ENCODE measurements at regions not wholly inside any gene's neighbourhood (a gene's known extent, or its start where the extent isn't known, plus 50 kb on each side); places are given as distances from the start of the nearest gene placed in this dataset.

DNA sequence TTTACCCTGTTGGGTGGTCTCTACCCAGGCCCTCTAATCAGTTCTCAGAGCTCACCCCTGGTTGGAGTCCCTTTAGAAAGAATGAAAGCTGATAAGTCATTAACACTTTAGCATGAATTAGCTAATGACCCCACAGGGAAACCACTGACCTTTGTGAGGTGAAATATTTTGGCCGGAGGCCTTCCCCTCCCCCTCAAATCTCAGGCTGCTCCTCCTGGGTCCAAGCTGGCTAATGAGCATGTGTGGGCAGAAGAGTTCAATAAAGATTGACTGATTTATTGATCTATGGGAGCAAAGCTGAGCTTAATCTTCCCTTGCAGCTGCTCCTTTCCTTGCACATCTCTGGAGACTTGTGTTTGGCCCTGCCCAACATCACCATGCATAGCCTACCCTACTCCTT lies 78.8 kb upstream of the CCDC85A start:
- TF ChIP-seq, protein P1, sequence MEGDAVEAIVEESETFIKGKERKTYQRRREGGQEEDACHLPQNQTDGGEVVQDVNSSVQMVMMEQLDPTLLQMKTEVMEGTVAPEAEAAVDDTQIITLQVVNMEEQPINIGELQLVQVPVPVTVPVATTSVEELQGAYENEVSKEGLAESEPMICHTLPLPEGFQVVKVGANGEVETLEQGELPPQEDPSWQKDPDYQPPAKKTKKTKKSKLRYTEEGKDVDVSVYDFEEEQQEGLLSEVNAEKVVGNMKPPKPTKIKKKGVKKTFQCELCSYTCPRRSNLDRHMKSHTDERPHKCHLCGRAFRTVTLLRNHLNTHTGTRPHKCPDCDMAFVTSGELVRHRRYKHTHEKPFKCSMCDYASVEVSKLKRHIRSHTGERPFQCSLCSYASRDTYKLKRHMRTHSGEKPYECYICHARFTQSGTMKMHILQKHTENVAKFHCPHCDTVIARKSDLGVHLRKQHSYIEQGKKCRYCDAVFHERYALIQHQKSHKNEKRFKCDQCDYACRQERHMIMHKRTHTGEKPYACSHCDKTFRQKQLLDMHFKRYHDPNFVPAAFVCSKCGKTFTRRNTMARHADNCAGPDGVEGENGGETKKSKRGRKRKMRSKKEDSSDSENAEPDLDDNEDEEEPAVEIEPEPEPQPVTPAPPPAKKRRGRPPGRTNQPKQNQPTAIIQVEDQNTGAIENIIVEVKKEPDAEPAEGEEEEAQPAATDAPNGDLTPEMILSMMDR (IDR thresholded peaks at IDR 0.05; ENCODE audit: insufficient read depth, low read length, poor library complexity, severe bottlenecking): no peak
- no peak for TF ChIP-seq EZH2phosphoT487 (conservative IDR thresholded peaks at IDR 0.05; ENCODE audit: low read length)
- no peak overlapping the region for H3K27ac ChIP-seq (ENCODE audit: low read depth, low read length)

DNA sequence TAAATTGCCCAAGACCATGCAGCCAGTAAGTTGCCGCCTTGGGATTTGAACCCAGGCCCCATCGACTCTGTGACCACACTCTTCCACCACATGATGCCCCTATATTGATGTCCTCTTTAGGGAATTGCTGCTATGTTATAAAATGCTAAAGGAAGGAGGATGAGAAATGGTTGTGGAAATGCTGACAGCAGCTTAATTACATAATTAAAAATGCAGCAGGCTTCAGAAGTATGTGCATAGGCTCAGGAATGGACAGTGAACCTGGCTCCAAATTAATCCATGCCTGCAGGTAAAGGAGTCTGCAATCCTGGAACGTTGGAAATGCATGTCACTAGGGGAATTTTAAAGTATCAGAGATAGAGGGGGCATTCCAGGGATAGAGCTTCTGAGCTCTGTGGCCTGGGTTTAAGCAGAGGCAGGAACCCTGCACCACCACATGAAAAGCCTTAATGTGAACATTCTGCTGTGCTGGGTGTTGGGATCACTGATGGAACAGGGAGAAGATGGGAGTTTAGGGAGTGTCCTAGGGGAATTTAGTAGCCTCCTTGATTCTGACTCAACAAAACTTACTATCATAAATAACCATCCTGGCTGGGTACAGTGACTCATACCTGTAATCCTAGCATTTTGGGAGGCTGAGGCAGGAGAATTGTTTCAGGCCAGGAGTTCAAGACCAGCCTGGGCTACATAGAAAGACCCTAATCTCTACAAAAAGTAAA lies 76.1 kb upstream of the CCDC85A start:
- no peak for TF ChIP-seq EZH2phosphoT487 (conservative IDR thresholded peaks at IDR 0.05; ENCODE audit: low read length)
- TF ChIP-seq, protein P1 (IDR thresholded peaks at IDR 0.05; ENCODE audit: insufficient read depth, low read length, poor library complexity, severe bottlenecking): no peak
- H3K36me3 ChIP-seq (ENCODE audit: low read length): no peaks in the 10 kb centered on the region
- H3K27me3 ChIP-seq (ENCODE audit: low read length): no peaks in the 10 kb centered on the region
- H3K9ac ChIP-seq (ENCODE audit: low read length): no peak overlapping the region
- no peak overlapping the region for H3K27ac ChIP-seq (ENCODE audit: low read depth, low read length)
- no peaks in the 10 kb centered on the region for H3K79me2 ChIP-seq (ENCODE audit: insufficient read depth, low read length)
- no peaks in the 10 kb centered on the region for H3F3A ChIP-seq (ENCODE audit: insufficient read depth)
- no peaks in the 10 kb centered on the region for H3K9me2 ChIP-seq (replicated peaks; ENCODE audit: insufficient read depth, low read length)
- no peak overlapping the region for H2AFZ ChIP-seq (ENCODE audit: low read depth, low read length, severe bottlenecking)
- H3K9me3 ChIP-seq (ENCODE audit: insufficient read depth, low read length): no peaks in the 10 kb centered on the region
- no peak overlapping the region for H3K4me2 ChIP-seq (ENCODE audit: low read depth, low read length, poor library complexity, severe bottlenecking)
- H4K20me1 ChIP-seq (ENCODE audit: low read depth, low read length): no peaks in the 10 kb centered on the region
- H3K4me3 ChIP-seq (ENCODE audit: insufficient read depth, low read length, poor library complexity, severe bottlenecking): no peak overlapping the region

More for the DNA sequence above, 78.8 kb upstream of the CCDC85A start:
- Histone ChIP-seq H3K9ac (ENCODE audit: low read length) (no peak overlapping the region), H3K4me3 (ENCODE audit: insufficient read depth, low read length, poor library complexity, severe bottlenecking) (no peak overlapping the region), H3K9me2 (replicated peaks; ENCODE audit: insufficient read depth, low read length) (no peaks in the 10 kb centered on the region), H3K27me3 (ENCODE audit: low read length) (no peaks in the 10 kb centered on the region), H3K79me2 (ENCODE audit: insufficient read depth, low read length) (no peaks in the 10 kb centered on the region), H3K4me2 (ENCODE audit: low read depth, low read length, poor library complexity, severe bottlenecking) (no peak overlapping the region), H3K9me3 (ENCODE audit: insufficient read depth, low read length) (no peaks in the 10 kb centered on the region), H2AFZ (ENCODE audit: low read depth, low read length, severe bottlenecking) (no peak overlapping the region), H4K20me1 (ENCODE audit: low read depth, low read length) (no peaks in the 10 kb centered on the region), H3K36me3 (ENCODE audit: low read length) (no peaks in the 10 kb centered on the region), H3F3A (ENCODE audit: insufficient read depth) (no peaks in the 10 kb centered on the region)

DNA sequence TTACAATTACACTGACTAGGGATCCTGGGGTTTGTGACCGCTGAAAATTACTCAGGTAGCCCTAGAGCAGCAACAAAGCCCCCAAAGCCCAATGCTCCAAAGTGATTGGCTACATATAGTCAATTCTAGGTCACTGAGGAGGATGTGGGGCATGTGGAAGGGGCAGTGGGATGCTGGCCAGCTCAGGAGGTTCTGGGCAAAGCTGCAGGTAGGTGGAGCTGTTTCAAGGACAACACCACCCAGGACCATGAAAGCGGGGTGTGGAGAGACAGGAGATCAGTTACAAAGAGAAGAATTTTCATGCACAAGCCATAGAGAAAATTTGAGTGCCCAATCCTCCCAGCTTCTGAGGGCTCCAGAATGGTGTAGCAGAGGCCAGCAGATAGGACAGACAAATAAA lies 75.0 kb upstream of the CCDC85A start:
- TF ChIP-seq, protein P1 (IDR thresholded peaks at IDR 0.05; ENCODE audit: insufficient read depth, low read length, poor library complexity, severe bottlenecking): no peak
- TF ChIP-seq EZH2phosphoT487 (conservative IDR thresholded peaks at IDR 0.05; ENCODE audit: low read length): no peak

More for the DNA sequence above, 75.0 kb upstream of the CCDC85A start:
- H3K79me2 ChIP-seq (ENCODE audit: insufficient read depth, low read length): no peaks in the 10 kb centered on the region
- no peaks in the 10 kb centered on the region for H4K20me1 ChIP-seq (ENCODE audit: low read depth, low read length)
- H3K9ac ChIP-seq (ENCODE audit: low read length): no peak overlapping the region
- no peak overlapping the region for H3K27ac ChIP-seq (ENCODE audit: low read depth, low read length)
- H3K27me3 ChIP-seq (ENCODE audit: low read length): no peaks in the 10 kb centered on the region
- H3K9me3 ChIP-seq (ENCODE audit: insufficient read depth, low read length): no peaks in the 10 kb centered on the region
- no peak overlapping the region for H2AFZ ChIP-seq (ENCODE audit: low read depth, low read length, severe bottlenecking)
- H3F3A ChIP-seq (ENCODE audit: insufficient read depth): no peaks in the 10 kb centered on the region
- no peak overlapping the region for H3K4me2 ChIP-seq (ENCODE audit: low read depth, low read length, poor library complexity, severe bottlenecking)
- no peaks in the 10 kb centered on the region for H3K9me2 ChIP-seq (replicated peaks; ENCODE audit: insufficient read depth, low read length)
- no peaks in the 10 kb centered on the region for H3K36me3 ChIP-seq (ENCODE audit: low read length)
- H3K4me3 ChIP-seq (ENCODE audit: insufficient read depth, low read length, poor library complexity, severe bottlenecking): no peak overlapping the region
